ENCODE measurements at regions not wholly inside any gene's neighbourhood (a gene's known extent, or its start where the extent isn't known, plus 50 kb on each side); places are given as distances from the start of the nearest gene placed in this dataset.
A peak's percentile ranks its signal among the peaks of the same experiment; 100 is the strongest.

GRCh38 chr20:37643400-37643799 is 50.4 kb upstream of the CTNNBL1 start:
- DNase-seq (ENCODE audit: low spot score) = no peak

GRCh38 chr20:37642246-37642645 is 51.6 kb upstream of the CTNNBL1 start:
- no peak for DNase-seq (ENCODE audit: low spot score)

- DNase-seq (ENCODE audit: low spot score) = no peak
Observed at GRCh38 chr20:37640600-37641561, 52.9 kb upstream of the CTNNBL1 start.

DNA sequence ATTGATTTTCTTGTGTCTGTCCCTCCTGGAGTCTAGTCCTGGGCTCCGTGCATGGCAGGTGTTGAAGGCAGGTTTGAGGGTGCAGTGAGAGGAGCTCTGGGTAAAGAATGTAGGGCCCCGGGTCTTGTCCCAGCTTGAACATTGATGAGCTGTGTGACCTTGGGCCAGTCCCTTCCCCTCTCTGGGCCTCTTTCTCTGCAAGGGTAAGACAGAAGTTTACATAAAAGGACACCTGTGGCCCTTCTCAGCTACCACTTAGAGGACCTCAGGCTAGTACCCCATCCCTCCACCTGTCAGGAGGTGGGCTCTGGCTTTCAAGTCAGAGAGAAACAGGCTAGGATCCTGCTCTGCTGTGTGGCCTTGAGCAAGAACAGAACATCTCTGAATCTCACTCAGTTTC is 55.3 kb upstream of the CTNNBL1 start:
- DNase-seq (ENCODE audit: low spot score) = no peak

DNA sequence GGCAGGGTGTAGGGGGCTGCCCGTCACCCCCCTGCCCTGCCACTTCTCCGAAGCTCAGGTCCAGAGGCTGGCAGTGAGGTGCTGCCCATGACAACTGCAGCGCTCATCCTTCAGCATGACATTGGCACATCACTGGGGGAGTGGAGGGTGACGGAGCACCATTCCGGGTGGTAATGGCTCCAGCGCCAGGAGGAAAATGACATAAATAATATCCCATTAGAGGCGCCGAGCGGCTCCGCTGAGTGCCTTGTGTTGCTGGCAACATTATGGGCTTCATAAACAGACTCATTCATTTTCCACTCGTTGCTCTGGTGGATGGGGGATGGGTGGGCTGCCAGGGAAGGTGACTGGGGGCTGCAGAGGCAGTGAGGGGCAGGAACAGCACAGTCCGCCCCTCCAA is 56.9 kb upstream of the CTNNBL1 start:
- DNase-seq (ENCODE audit: low spot score) = no peak

- DNase-seq (ENCODE audit: low spot score) = no peak
Observed at GRCh38 chr20:37636212-37636975, 57.4 kb upstream of the CTNNBL1 start.

DNA sequence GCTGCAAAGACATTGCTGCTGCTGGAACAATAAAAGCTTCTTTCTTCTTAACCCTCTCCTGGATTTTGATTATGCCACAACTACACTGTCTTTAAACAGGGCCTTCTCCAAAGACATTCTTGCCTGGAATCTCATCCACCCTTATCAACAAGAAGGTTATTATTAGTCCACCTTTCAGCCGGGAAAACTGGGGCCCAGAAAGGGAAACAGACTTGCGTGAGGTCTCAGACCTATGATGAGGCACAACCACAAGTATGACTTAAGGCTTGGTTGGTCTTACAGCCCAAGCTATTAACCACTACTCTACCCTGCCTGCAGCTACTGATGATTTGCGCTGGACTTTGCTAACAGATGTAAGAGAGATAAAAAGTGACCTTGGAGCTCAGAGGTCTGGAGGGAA is 62.8 kb upstream of the CTNNBL1 start:
- DNase-seq (ENCODE audit: low spot score) = no peak

GRCh38 chr20:37630166-37630565 is 63.7 kb upstream of the CTNNBL1 start:
- no peak for DNase-seq (ENCODE audit: low spot score)

GRCh38 chr20:37627767-37628130 is 66.1 kb upstream of the CTNNBL1 start:
- DNase-seq (ENCODE audit: low spot score) = no peak

DNA sequence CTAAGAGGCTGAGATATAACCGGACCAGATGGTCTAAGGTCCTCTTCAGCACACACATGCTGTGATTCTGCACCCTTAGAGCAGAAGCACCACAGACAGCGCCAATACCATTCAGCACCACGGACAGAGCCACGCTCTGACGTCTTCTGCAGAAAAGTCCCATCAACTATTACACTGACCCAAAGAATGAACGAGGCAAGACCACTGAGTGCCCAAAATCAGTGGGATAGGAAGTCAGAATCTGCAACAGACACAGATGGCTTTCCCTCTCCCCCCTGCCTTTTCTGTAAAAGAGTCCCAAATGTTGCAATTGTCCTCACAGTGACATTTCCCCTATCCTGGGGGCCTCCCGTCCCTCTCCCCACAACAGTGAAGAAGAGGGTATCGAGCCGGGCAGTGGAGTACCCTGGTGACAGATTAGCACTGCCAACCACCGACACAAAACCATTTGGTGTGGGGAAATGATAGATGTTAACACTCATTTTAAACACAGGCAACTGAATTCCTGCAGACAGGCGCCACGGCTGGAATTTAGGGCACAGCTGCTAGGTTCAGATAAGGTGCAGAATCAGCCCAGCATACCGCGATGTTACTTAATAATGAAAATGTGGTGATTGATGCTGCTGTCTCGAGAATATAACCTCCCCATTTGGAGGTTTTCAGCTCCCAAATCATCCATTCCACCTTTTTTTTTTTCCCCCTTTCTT is 66.6 kb upstream of the CTNNBL1 start:
- peak; percentile 6 for DNase-seq (ENCODE audit: low spot score)

DNA sequence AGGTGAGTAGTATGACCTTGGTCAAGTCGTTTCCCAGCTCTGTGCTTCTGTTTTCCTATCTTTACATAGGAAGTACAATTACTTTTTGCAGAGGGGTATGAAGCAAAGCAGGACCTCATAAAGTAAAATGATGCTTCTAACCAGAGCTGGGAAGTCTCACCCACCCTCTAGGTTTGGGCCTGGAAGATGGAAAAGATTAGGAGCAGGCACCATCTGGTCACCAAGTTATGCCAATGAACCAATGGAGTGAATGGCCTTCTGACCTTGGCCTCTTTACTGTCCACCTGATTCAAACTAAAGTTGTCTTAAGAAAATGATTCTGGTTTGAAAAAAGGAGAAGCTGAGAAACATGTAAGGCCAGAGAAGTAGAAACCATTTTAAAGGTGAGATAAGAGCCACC is 68.9 kb upstream of the CTNNBL1 start:
- DNase-seq (ENCODE audit: low spot score) = no peak

DNA sequence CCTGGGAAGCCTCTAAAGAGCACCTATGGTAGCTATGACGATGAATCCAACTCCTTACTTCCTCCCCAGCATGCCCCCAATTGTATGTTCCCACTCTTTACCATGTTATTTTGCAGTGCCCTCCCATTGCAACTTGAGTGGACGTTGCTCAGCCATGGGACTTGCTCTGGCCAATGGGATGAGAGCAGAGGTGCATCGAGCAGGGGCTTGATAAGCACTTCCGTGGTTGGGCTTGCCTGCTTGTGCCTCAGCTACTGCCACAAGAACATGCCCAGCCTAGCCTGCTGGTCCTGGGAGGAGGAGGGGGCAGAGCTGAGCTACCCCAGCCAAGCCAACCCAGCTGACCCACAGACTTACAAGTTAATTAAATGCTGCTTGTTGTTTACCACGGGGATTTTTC is 71.1 kb upstream of the CTNNBL1 start:
- DNase-seq (ENCODE audit: low spot score) = no peak

DNA sequence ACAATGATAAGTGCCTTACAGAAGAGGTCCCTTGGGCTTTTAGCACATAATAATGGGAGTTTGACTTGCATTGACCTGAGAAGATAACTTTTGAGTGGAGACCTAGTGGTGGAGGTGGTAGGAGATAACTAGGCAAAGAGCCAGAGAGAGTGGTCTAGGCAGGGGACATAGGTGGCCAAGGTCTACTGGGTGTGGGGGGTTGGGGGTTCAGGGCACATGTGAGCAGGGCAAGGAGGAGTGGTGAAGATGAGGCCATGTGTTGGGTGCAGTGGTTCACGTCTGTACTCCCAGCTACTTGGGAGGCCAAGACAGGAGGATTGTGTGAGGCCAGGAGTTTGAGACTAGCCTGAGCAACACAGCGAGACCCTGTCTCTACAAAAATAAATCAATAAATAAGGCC is 74.3 kb upstream of the CTNNBL1 start:
- DNase-seq (ENCODE audit: low spot score) = no peak

DNA sequence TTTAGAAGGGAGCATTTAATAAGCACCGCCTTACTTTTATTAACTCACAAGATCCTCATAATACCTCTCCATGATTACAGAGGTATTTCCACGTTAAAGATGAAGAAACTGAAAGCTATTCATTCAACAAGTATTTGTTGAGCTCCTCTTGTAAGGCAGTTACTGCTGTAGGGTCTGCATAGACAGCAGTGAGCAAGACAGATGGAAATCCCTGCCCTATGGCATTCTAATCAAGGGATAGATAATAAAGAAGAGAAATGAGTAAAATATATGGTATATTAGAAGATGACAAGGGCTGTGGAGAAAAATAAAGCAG is 77.8 kb upstream of the CTNNBL1 start:
- DNase-seq (ENCODE audit: low spot score) = no peak

DNA sequence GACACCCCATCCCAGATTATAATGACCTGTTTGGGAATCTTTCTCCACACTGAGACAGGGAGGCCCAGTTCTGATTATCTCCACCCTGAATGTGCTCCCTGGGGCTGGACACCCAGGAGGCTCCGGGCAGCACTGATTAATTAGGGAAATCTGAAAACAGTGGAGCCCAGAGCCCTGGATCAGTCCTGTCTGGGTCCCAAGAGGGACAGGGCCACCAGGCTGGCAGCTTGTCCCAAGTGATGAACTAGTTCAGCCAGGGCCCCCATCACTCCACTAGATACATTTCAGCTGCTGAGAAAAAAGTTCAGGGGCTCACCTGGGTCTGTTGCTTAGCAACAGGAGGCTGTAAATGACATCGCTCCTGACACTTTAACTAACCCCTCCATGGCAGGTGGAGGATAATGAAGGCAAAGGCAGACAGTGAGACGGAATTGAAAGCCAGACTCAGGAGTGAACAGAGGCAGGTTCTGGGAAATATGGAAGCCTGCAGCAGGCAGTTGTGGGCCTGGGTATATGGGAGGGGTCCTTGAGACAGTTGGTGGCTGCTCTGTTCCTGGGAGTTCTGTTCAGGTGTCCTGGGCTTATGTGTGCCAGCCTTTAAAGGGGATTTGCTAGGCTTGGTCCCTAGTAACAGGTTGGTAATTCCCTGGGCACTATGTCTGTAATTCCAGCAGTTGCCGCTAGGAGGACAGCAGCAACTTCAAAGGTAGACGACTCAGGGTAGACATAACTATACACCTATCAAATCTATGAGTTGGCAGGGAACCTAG is 78.3 kb upstream of the CTNNBL1 start:
- peak; percentile 53 for DNase-seq (ENCODE audit: low spot score)

- no peak for DNase-seq (ENCODE audit: low spot score)
Observed at GRCh38 chr20:37611852-37612251, 82.0 kb upstream of the CTNNBL1 start.

GRCh38 chr20:37611346-37611745 is 82.5 kb upstream of the CTNNBL1 start:
- no peak for DNase-seq (ENCODE audit: low spot score)

GRCh38 chr20:37610203-37610798 is 82.6 kb upstream of the BLCAP start:
- no peak for DNase-seq (ENCODE audit: low spot score)

GRCh38 chr20:37602634-37603033 is 75.0 kb upstream of the BLCAP start:
- no peak for DNase-seq (ENCODE audit: low spot score)

DNA sequence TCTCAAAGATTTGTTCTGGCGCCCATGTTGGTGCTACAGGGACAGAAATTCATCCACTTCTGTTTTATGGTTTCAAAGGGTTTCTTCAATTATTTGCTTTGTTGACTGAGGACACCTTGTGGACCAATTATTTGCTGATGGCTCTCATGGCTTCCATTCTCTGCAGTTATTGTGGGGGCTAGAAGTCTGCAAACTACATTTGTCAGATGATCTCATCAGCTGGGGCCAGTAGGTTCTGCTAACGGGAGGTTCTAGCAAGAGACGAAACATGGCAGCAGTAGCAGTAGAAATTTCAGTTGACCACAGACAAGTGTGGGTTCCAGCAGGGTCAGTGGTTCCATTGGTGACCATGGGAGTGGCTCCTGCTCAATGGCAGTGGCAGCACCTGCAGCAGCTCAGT is 72.8 kb upstream of the BLCAP start:
- DNase-seq (ENCODE audit: low spot score) = no peak

- no peak for DNase-seq (ENCODE audit: low spot score)
Observed at GRCh38 chr20:37598575-37599342, 71.1 kb upstream of the BLCAP start.

All from hematopoietic multipotent progenitor cell treated with erythropoietin and hydrocortisone succinate and interleukin-3 and kit ligand, for 15 days (in vitro differentiated cells).